ENCODE measurements at regions not wholly inside any gene's neighbourhood (a gene's known extent, or its start where the extent isn't known, plus 50 kb on each side); places are given as distances from the start of the nearest gene placed in this dataset.
"Not testable (repeated sequence)": the region's sequence is repeated elsewhere in the genome, so short reads cannot be mapped to it uniquely, and the experiment has no call there.

DNA sequence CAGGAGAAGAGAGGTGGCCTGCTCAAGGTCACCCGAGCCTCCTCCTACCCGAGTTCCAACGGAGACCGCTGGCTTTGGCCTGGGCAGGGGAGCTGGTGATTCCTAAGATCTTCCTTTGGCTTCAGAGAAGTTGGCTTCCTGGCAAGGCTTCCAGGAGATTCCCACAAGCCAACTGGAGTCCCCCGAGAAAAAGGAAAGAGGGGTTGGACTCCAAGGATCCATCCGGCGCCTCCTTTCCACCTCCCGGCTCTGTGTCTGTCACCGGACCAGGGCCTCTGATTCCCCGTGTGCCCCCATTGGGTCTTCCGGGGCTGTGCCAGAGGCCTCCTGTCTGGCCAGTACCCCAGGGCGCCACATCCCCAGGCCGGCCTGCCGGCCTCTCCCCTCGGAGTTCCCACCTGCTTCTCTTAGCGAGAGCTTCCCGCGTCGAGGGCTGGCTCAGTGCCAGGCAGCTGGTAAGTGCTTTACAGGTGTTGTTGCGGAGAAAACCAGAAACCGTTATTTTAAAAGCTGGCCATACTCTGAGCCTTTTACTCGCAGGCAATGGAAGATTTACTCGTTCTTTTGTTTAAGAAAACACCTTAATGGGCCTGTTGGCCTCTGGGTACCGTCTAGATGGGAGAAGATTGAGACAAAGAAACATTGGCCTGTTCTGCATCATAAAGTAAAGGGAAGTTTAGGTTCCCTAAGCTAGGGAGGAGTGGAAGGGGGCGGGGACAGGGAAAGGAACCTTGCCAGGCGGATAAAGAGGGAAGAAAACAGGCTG lies 258.4 kb upstream of the SDK2 start:
- Histone ChIP-seq H3K4me3 (ENCODE audit: extremely low read depth, insufficient read depth, low read length, poor library complexity, severe bottlenecking) (no peak overlapping the region), H3K4me1 (ENCODE audit: control insufficient read depth, insufficient read depth, low read length, poor library complexity, severe bottlenecking) (peaks cover 7% of the 10 kb centered on the region), H3K9me3 (ENCODE audit: control insufficient read depth, low read length) (no peaks in the 10 kb centered on the region), H3K36me3 (ENCODE audit: control insufficient read depth, insufficient read depth, low read length) (no peaks in the 10 kb centered on the region), H3K27ac (ENCODE audit: low read depth, low read length, severe bottlenecking) (no peak overlapping the region)
- WGBS, 2 experiments (ENCODE audit: insufficient coverage in 2 of 2): 16 to 20% methylated on average over 20 to 25 of the region's 26 CpGs

DNA sequence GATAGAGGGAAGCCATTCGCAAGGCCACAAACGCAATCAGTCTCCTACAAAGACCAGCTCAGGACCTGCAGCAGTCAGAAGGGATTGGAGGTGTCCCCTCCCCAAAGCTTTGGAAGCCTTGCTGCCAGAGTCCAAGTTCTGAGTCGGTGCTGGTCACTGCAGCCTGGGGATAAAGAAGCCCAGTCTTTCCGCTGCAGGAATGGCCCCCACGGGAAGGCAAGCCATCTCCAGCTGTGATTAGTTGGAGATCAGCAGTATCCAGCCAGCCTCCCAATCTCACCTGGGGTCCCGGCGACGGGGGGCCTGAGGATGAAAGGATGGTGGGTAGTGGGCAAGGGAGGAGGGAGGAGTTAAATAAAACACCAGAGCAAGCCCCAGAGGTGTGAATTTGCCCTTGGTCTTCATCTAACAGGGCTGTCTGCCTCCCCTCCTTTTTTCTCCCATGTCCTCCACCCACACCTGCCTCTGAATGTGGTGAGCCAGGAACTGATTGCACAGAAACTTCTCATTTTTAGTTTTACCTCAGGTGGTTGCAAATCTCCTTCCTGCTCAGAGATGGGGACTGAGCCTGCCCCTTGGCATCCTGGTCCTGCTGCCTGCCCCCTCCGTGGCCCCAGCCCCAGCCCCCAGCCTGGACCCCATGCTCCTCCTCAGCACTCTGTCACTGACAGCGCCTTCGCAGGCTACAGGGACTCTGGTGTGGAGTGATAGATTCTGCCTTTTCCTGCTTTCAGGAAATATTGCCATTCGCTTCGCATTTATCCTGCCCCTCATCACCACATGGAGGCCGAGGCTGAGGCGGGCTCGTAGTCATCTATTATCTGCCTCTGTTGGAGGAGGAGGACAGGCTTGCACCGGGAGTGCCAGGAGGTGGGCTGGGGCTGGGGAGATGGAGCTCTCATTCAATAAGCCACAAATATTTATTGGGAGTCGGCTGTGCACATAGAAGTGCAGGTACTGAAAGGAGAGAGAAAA lies 262.9 kb upstream of the SDK2 start:
- Histone ChIP-seq H3K27ac (ENCODE audit: low read depth, low read length, severe bottlenecking) (no peak overlapping the region), H3K4me1 (ENCODE audit: control insufficient read depth, insufficient read depth, low read length, poor library complexity, severe bottlenecking) (peaks cover 2% of the 10 kb centered on the region), H3K36me3 (ENCODE audit: control insufficient read depth, insufficient read depth, low read length) (no peaks in the 10 kb centered on the region), H3K9me3 (ENCODE audit: control insufficient read depth, low read length) (no peaks in the 10 kb centered on the region), H3K4me3 (ENCODE audit: extremely low read depth, insufficient read depth, low read length, poor library complexity, severe bottlenecking) (no peak overlapping the region)
- 78 to 92% methylated on average over 7 of the region's 18 CpGs for WGBS, 2 experiments (ENCODE audit: insufficient coverage in 2 of 2)

DNA sequence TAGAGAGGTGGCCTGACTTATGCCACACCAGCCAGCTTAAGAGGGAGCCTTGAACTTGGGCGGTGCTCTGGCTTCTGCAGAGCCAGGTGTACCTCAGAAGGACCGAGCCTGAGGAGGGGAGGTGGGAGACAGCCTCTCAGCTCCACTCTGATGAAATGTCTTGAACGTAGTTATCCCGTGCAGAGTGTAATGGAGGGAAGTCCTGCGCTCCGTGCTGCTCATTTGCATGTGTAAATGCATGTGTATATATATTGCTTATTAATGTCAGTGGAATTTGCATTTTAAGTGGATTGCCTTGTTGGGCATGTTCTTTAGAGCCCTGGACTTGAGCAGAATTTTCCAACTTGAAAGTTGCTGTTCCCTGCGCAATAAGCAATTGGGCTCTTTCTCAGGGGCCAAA lies 264.9 kb upstream of the SDK2 start:
- no peak overlapping the region for H3K27ac ChIP-seq (ENCODE audit: low read depth, low read length, severe bottlenecking)
- H3K9me3 ChIP-seq (ENCODE audit: control insufficient read depth, low read length): no peaks in the 10 kb centered on the region
- H3K4me3 ChIP-seq (ENCODE audit: extremely low read depth, insufficient read depth, low read length, poor library complexity, severe bottlenecking): no peak overlapping the region
- WGBS, 2 experiments (ENCODE audit: insufficient coverage in 2 of 2): 85 to 88% methylated on average over 7 of the region's 7 CpGs
- no peaks in the 10 kb centered on the region for H3K4me1 ChIP-seq (ENCODE audit: control insufficient read depth, insufficient read depth, low read length, poor library complexity, severe bottlenecking)
- H3K36me3 ChIP-seq (ENCODE audit: control insufficient read depth, insufficient read depth, low read length): no peaks in the 10 kb centered on the region

DNA sequence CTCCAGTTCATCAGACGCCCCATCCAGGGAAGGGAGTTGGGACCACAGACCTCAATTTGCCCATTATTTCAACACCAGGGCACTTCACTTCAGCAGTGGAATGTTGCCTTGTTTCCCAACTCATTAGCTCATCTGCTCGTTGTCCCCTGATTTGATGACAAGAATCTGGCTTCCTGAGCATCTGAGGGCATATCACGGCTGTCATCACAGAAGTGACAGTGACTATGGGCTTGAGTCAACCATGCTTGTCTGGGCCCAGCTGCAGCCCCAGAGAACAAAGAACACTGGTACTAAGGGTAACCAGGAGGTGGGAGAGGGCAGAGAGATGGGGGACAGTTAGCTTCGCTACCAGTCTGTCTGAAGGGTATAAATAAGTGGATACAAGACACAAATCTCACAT lies 266.0 kb upstream of the SDK2 start:
- WGBS, 2 experiments (ENCODE audit: insufficient coverage in 2 of 2): 73 to 78% methylated on average over 3 to 4 of the region's 4 CpGs
- Histone ChIP-seq H3K4me3 (ENCODE audit: extremely low read depth, insufficient read depth, low read length, poor library complexity, severe bottlenecking) (no peak overlapping the region), H3K36me3 (ENCODE audit: control insufficient read depth, insufficient read depth, low read length) (no peaks in the 10 kb centered on the region), H3K4me1 (ENCODE audit: control insufficient read depth, insufficient read depth, low read length, poor library complexity, severe bottlenecking) (no peaks in the 10 kb centered on the region), H3K27ac (ENCODE audit: low read depth, low read length, severe bottlenecking) (no peak overlapping the region), H3K9me3 (ENCODE audit: control insufficient read depth, low read length) (peaks cover 7% of the 10 kb centered on the region)

DNA sequence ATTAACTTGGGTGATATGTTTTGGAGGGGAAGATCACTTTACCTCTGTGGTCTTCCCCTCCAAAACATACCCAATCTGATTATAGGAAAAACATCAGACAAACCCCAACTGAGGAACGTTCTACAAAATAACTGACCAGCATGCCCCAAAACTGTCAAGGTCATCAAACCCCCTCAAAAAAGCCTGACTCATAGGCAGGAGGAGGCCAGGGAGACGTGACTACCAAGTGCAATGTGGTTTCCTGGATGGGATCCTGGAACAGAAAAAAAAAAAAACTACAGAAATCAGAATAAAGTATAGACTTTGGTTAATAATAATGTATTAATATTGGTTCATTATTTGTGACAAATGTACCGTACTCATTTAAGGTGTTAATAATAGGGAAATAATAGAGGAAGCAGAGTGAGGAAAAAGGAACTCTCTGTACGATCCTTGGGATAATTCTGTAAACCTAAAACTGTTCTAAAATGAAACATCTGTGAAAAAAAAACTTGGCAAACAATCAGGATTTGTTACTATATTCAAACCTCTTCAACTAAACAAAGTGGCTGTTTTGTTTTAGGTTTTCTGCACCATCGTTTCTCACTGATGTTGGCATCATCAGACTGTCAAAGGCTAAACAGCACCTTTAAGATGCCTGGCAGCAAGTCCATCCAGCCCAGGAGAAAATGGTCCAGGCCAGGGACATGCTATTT lies 266.7 kb upstream of the SDK2 start:
- H3K9me3 ChIP-seq (ENCODE audit: control insufficient read depth, low read length): peaks cover 8% of the 10 kb centered on the region
- H3K4me3 ChIP-seq (ENCODE audit: extremely low read depth, insufficient read depth, low read length, poor library complexity, severe bottlenecking): no peak overlapping the region
- H3K36me3 ChIP-seq (ENCODE audit: control insufficient read depth, insufficient read depth, low read length): no peaks in the 10 kb centered on the region
- no peak overlapping the region for H3K27ac ChIP-seq (ENCODE audit: low read depth, low read length, severe bottlenecking)
- WGBS, 2 experiments (ENCODE audit: insufficient coverage in 2 of 2): 70 to 100% methylated on average over 2 of the region's 5 CpGs
- H3K4me1 ChIP-seq (ENCODE audit: control insufficient read depth, insufficient read depth, low read length, poor library complexity, severe bottlenecking): no peaks in the 10 kb centered on the region

DNA sequence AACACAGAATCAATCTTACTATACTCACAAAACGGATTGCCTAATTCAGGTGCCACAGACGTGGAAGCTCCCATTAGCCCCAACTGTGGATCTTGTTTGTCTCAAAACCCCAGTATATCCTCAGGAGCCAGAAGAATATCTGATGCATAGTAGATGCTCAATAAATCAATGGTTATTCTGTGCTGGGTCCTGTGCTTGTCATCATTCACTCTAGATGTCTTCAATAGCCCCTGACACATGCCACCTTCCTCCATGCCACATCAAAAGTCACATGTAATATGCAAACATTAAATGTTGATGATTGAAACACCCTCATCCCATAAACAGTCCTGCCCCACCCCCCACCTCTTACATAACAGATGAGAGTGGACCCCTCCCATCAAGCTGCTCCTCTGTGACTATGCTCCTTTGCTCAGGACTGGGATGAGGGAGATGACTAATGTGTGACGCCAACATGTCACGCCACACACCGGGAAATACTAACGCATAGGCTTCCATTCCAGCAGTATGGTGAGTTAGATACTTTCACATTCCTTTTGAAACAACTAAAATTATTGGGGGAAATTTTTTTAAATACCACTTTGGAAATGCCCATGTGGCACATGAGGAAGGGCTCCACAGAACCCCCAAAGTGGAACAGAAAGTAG lies 267.6 kb upstream of the SDK2 start:
- no peaks in the 10 kb centered on the region for H3K4me1 ChIP-seq (ENCODE audit: control insufficient read depth, insufficient read depth, low read length, poor library complexity, severe bottlenecking)
- no peaks in the 10 kb centered on the region for H3K36me3 ChIP-seq (ENCODE audit: control insufficient read depth, insufficient read depth, low read length)
- WGBS, 2 experiments (ENCODE audit: insufficient coverage in 2 of 2): 90 to 94% methylated on average over 2 of the region's 6 CpGs
- no peak overlapping the region for H3K27ac ChIP-seq (ENCODE audit: low read depth, low read length, severe bottlenecking)
- peaks cover 8% of the 10 kb centered on the region for H3K9me3 ChIP-seq (ENCODE audit: control insufficient read depth, low read length)
- no peak overlapping the region for H3K4me3 ChIP-seq (ENCODE audit: extremely low read depth, insufficient read depth, low read length, poor library complexity, severe bottlenecking)

DNA sequence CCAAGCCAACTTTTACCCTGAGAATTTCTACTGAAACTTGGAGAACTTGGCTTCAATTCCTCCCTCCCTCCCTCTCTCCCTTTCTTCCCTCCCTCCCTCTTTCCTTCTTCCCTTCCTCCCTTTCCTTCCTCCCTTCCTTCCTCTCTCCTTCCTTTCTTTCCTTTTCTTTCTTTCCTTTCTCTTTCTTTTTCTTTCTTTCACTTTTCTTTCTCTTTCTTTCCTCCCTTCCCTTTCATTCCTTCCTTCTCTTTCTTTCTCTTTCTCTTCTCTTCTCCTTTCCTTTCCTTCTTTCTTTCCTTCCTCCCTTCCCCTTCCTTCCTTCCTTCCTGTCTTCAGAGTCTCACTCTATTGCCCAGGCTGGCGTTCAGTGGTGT lies 268.1 kb upstream of the SDK2 start:
- no peak overlapping the region for H3K27ac ChIP-seq (ENCODE audit: low read depth, low read length, severe bottlenecking)
- H3K9me3 ChIP-seq (ENCODE audit: control insufficient read depth, low read length): peaks cover 8% of the 10 kb centered on the region
- no peaks in the 10 kb centered on the region for H3K4me1 ChIP-seq (ENCODE audit: control insufficient read depth, insufficient read depth, low read length, poor library complexity, severe bottlenecking)
- H3K36me3 ChIP-seq (ENCODE audit: control insufficient read depth, insufficient read depth, low read length): no peaks in the 10 kb centered on the region
- H3K4me3 ChIP-seq (ENCODE audit: extremely low read depth, insufficient read depth, low read length, poor library complexity, severe bottlenecking): no peak overlapping the region
- 80 to 83% methylated on average over 1 of the region's 1 CpG for WGBS, 2 experiments (ENCODE audit: insufficient coverage in 2 of 2)

DNA sequence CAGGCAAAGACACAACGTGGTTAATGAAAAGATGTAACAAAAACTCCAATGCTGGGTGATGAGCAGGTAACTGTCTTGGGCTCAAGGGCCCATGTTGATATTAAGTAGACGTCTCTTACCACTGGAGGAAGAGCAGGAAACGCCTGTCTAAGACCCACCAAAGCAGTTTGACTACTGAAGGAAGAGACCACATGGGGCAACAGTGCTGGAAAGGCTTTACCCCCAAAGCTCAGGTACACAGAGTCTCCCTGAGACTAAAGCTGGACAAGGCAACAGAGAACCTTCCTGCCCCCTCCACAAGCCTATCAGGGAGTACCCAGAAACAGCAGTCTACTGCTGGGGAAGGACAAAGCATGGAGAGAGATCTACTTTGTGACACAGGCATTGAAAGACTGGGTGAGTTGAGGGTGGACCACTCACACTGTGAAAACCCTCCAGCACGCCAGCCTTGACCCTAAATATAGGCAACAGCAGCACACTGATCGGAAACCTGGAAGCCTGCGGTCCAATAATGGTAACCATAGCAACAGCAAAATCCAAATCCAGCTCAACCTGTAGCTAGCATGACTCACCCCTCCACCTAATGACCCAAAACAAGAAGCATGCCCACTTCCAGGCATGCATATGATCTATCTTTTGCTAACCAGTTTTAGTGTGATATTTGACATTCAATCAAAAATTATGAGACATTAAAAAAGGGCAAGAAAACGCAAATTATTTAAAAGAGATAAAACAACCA lies 270.5 kb upstream of the SDK2 start:
- WGBS, 2 experiments (ENCODE audit: insufficient coverage in 2 of 2): 73% methylated on average over 4 to 5 of the region's 7 CpGs
- peaks cover 8% of the 10 kb centered on the region for H3K9me3 ChIP-seq (ENCODE audit: control insufficient read depth, low read length)
- H3K4me1 ChIP-seq (ENCODE audit: control insufficient read depth, insufficient read depth, low read length, poor library complexity, severe bottlenecking): no peaks in the 10 kb centered on the region
- H3K36me3 ChIP-seq (ENCODE audit: control insufficient read depth, insufficient read depth, low read length): no peaks in the 10 kb centered on the region
- no peak overlapping the region for H3K27ac ChIP-seq (ENCODE audit: low read depth, low read length, severe bottlenecking)
- H3K4me3 ChIP-seq (ENCODE audit: extremely low read depth, insufficient read depth, low read length, poor library complexity, severe bottlenecking): no peak overlapping the region

DNA sequence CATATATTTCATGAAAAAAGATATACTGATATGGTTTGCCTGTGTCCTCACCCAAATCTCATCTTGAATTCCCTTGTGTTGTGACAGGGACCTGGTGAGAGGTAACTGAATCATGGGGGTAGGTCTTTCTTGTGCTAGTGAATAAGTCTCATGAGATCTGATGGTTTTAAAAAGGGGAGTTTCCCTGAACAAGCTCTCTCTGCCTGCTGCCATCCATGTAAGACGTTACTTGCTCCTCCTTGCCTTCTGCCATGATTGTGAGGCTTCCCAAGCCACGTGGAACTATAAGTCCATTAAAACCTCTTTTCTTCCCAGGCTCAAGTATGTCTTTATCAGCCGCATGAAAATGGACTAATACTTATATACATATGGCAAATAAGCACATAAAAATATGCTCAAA lies 274.8 kb upstream of the SDK2 start:
- H3K4me3 ChIP-seq (ENCODE audit: extremely low read depth, insufficient read depth, low read length, poor library complexity, severe bottlenecking); H3K36me3 ChIP-seq (ENCODE audit: control insufficient read depth, insufficient read depth, low read length); H3K4me1 ChIP-seq (ENCODE audit: control insufficient read depth, insufficient read depth, low read length, poor library complexity, severe bottlenecking); H3K27ac ChIP-seq (ENCODE audit: low read depth, low read length, severe bottlenecking): not testable (repeated sequence)
- H3K9me3 ChIP-seq (ENCODE audit: control insufficient read depth, low read length): peaks cover 11% of the 10 kb centered on the region
- WGBS, 2 experiments (ENCODE audit: insufficient coverage in 2 of 2): 50 to 69% methylated on average over 2 of the region's 3 CpGs

DNA sequence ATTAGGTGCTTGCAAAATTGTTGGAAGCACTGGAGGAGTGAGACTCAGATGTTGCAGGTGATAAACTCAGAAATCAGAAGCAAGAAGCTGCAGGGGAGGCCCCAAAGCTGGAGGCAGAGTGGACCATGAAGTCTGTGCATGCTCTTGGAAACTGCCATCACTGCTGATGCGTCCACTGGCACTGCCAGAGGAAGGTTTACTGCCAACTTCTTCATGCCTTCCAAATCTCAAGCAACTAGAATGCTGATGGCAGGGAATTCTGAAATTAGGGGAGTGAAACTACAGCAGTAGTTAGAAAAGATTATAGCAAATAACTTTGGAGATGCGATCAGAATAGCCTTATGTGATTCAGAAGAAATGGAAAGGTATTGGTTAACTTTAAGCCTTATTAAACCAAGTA lies 277.1 kb upstream of the SDK2 start:
- Histone ChIP-seq H3K4me1 (ENCODE audit: control insufficient read depth, insufficient read depth, low read length, poor library complexity, severe bottlenecking) (no peaks in the 10 kb centered on the region), H3K4me3 (ENCODE audit: extremely low read depth, insufficient read depth, low read length, poor library complexity, severe bottlenecking) (no peak overlapping the region), H3K36me3 (ENCODE audit: control insufficient read depth, insufficient read depth, low read length) (no peaks in the 10 kb centered on the region), H3K27ac (ENCODE audit: low read depth, low read length, severe bottlenecking) (no peak overlapping the region), H3K9me3 (ENCODE audit: control insufficient read depth, low read length) (peaks cover 4% of the 10 kb centered on the region)
- WGBS, 2 experiments (ENCODE audit: insufficient coverage in 2 of 2): 100% methylated on average over 1 of the region's 2 CpGs; no CpG with 5 or more reads in 1 of the 2 experiments

All from mesodermal cell (in vitro differentiated cells).